HG03097 (cell line): ENCODE measurements at regions not wholly inside any gene's neighbourhood (a gene's known extent, or its start where the extent isn't known, plus 50 kb on each side); places are given as distances from the start of the nearest gene placed in this dataset.

Experiments
- ATAC-seq: cut with Tn5 transposase; IDR thresholded peaks from one replicate; pipeline ENCODE4 v1.9.1; 2021; ENCODE audit not compliant: unreplicated experiment, low FRiP score

DNA sequence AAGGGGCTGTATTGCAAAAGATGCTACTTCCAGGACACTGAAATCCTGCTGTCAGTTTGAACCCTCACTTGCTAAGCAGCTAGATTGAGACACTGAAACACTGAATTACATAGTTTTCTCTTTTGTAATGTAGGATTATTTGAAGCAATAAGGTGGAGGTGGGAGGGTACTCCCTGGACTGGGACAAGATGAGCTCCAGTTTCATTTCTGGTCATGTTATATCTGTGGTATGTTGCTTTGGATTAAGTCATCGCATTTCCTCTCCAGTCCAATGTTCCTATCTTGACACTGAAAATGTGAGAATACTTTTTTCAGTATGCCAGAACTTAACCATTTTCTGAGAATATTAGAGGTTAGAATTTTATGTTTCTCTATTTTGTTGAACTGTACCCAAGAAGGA, 426.2 kb upstream of the MEX3C start:
- no peak for ATAC-seq

DNA sequence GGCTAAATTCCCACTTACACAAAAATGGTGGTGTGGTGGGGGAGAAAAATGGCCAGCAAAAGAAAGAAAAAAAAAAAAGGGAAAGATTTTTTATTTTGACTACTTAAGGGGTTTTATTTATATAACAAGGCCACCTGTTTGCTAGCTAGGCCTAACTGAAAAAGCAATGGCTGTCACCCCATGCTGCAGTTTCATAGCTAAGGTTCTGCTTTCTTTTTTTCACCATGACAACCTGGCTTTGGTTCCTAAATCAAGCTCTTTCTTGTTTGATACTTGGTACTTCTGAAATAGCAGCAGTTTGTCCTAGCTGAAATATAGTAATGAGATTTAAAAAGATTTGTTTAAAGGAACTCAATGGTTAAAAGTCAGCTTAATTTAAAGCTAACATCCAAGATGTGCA, 433.2 kb upstream of the MEX3C start:
- ATAC-seq = no peak

DNA sequence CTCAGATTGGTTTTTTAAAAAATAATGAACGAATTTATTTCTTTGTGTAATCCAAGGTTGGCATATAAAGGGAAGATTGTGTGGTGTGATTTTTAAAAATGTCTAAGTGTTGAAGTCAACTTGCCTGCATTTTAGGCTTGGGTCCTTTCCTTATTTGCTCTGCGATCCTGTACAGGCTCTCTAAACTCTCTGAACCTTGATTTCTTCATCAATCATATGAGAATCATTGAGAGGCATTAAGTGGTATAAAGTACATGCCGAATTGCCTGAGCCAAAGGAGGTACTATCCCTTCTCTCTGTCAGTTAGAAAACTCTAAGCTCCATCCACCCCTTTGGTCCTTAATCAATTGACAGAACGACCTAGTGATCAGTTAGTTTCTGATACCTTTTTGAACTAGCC, 440.4 kb upstream of the MEX3C start:
- no peak for ATAC-seq

DNA sequence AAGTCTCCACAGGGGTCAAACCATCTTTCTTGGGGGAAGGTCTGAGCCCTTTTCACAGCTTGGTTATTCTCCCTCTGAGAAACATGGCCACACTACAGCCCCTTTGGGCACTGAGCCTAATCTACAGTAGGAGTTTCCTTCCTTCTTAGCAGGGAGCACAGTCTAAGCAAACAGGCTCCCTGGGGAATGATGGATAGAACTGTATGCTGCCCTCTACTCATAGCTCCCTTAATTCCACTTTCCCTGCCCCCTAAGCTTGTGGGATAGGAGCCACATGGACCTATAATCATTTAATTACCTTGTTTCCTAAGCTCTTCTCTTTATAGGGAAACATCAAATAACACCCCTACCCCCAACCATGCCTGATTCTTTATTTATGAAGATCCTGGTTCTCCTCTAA, 442.1 kb upstream of the MEX3C start:
- no peak for ATAC-seq

DNA sequence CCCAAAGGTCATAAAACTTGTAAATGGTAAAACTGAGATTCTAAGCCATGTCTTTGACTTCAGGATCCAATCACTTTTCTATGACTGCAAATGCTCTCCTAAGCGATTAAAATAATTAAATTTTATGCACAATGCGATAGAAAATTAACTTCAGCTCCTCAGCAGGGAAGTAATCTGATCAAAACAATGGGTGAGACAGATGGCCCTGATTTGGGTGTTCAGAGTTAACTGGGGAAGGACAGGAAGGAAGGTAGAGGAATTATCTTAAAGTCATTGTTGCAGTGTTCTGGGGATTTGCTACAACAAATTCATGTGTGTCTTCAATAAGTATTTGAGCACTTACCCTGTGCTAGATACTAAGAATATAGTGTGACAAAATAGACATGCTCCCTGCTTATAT, 446.0 kb upstream of the MEX3C start:
- ATAC-seq = no peak

DNA sequence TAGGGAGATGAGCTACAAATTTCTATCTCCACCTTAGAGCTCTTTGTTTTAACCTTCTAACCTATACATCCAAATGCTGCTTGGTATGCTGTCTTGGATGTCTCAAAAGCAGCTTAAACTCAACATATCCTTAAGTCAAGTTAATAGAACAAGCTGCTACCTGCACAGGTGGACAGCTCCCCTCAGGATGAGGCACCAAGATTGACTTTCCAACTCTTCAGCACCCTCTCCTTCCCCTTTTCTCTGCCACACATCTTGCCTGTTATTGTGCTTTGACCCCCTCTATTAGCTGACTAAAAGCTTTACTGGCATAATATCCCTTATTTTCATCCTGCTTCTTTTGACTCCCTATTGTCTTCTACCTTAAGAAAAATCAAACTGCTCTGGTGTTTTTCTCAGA, 448.1 kb upstream of the MEX3C start:
- no peak for ATAC-seq

DNA sequence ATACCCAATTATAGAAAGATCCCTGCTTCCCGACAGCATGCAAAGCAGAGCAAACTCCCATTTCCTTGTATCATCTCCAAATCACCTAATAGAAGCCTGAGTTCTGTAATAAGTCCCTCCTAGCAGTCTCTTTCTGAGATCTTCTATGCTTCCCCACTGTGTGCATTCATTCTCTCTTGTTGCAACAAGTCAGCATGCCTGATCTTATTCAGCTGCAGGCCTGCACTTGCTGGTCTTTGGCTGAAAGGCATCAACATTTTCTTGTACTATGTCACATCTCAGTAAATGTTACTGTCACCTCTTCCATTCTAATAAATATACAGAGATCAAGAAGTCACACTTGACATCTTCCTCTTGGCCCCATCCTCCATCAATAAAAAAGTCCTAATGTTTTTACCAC, 449.9 kb upstream of the MEX3C start:
- ATAC-seq = no peak

DNA sequence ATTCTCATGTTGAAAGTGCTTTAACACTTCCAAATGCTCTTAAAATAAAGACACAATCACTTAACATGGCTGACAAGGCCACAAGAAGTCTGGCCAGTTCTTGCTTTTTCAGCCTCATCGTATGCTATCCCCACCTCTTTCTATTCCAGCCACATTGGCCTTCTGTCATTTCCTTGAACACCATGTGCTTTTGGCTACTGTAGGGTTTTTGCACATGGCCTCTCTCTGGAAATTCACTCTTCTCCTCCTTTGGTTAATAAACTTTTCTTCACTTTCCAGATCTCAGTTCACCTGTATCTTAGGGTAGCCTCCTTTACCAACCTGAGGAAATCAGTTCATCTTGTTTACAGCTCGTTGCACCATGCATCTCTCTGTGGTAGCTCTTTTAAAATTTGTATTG, 450.5 kb upstream of the MEX3C start:
- ATAC-seq = no peak

DNA sequence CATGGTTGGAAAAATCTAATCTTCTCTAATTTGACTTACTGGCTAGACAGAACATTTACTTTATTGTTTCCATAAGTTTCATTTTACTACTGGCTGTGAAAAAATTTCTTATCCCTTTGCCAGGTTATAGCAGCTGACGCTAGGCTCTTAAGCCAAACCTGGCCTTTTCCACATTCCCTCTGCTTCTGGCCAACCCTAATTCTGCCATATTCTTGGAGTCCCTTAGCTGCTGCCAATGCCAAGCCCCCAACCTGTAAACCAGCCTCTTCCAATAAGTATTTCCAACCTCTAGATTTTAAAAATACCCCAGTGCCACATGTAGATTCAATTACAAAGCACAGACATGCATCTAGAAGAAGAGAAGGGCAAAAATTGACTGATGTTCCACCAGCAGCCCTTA, 452.3 kb upstream of the MEX3C start:
- ATAC-seq = no peak

DNA sequence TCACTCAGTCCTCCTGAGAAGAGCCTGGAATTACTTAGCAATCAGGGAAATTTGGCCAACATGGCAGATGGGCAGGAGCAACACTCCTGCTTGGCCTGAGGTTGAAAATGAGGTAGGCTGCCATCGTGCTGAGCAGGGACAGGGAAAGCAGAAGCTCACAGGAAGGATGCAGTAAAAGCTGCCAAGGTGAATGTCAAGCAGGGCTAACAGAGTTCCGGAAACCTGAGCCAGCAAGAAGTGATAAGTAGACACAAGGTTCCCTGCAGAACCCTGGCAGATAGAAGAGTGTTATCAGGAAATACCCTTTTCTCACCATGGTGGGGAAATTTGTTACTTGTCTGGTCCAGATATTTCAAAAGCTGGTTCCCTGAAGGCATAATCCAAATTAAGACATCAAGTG, 454.3 kb upstream of the MEX3C start:
- ATAC-seq = no peak

DNA sequence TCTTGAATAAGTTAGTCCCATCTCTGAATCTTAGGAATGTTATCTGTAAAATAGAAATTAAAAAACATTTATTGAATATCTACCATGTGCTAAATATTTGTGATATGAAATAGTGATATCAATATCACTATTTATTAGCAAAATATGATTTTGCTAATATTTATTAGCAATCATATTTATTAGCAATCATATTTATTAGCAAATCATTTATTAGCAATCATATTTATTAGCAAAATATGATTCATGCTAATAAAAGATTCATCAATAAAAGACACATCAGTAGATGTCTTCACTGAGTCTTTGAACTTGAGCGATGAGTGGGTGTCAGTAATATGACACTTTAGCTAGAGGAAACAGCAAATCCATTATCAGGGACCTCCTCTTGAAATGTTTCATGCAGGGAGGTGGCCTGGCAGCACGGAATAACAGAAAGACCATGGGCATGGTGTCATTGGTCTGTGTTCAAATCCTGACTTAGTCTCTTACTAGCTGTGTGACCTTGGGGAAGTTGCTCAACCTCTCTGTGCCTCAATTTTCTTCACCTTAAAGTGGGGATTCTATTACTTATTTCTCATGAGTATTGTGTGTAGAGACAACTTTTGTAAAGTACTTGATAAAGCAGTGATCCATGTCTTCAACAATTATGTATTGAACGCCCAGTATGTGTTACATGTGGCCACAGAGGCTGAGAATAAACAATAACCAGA, 456.2 kb upstream of the MEX3C start:
- ATAC-seq = no peak

DNA sequence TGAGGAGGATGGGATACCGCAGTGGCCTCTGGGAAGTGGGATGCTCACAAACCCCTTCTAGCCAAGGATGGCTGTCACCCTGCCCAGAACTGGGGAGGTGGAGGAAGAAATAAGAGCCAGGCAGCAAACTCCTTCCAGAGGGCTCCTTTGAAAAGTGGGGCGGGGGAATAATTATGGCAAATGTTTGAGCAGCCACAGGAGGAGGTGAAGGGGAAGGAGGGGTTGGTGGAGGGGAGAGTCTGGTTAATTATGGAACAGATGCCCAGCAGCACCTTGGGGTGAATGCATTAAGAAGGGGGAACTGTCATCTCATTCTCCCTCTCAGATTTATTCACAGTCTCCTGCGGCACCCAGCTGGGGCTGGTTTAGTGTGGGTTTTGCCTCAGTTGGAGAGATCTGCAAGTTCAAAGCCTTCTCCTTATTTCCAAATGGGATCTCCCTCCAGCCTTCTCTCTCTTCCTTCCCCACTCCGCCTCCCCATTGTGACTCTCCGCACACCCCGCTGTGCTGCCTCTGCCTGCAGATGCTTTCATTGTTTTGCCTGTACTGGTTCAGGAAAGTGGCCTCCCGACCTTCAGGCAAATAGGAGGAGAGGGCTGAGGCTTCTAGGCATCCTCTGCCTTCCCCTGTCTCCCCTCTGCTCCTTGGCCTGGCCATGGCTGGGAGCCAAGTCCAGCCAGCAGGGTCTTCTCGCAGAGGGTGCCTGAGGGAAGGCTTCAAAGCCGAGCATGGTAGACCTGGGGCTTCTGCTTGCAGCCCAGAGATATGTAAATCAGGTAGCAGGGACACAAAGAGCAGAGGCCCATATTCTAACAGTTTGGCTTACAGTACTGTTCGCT, 457.2 kb upstream of the MEX3C start:
- ATAC-seq = no peak

DNA sequence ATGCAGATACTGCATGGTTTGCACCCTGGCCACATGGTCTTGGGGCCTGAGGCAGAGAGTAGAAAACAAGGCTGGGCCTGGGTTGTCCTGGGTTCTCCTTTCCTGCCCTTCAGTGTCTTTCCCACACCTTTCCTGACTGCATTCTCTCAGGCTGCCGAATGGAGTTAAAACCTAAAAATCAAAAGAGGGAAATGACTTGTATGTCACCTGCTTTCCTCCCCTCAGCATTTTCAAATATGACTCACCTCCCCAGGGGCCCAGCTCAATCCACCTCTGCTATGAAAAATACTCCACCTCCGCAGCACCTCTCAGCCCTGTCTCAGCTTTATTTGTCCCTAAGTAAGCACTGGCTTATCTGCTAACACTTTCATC, 457.8 kb upstream of the MEX3C start:
- no peak for ATAC-seq

DNA sequence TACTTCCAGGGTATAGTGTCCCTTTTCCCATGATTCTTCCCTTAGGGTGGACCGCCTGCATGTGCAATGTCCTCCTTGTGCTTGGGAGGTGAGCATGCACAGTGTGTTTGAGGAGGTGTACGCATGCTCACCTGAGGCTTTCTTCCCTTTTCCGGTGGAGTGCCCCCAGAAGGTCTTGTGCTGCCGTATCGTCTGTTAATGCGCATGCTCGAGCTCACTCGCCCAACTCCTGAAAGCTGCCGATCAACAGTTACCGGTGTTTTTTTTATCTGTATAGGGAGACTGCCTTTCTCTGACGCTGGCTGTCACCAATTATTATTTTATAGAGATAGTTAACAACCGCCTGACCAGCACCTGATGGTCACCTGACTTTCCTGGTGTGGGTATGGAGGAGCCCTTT, 458.8 kb upstream of the MEX3C start:
- ATAC-seq = no peak

DNA sequence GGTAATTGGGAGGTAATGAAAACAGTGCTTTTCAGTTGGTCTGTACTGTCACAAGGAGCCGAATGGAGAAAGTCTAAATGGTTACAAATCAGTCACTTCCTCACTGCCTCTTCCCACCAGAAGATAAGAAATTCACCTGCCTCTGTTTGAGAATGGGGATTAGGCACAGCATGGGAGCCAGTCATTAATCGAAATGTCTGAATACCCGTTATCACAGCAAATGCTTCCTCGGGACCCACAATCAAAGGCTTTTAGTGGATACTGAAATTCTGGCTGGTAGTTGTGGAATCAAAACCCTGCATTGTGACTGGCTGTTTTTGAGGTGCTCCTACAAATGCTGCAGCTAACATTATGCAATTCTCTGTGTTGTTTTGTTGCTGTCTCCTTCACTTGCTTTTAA, 461.0 kb upstream of the MEX3C start:
- no peak for ATAC-seq

DNA sequence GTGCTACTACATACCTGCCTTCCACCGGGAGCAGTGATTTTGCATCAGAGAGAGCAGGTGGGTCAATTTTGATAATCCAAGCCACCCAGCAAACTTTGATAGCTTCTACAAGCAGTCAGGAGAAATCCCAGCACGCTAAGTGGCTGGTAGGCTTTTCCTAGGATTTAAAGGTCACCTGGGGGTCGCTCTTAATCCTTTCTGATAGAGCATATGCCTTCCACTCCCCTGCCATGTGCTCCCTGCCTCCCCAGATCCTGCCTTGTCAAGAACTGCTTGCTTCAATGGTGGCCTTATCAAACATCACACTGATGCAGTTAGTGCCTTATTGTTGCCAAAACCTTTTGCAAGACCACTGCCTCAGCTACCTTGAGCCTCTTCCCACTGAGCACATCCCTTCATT, 462.3 kb upstream of the MEX3C start:
- ATAC-seq = no peak

DNA sequence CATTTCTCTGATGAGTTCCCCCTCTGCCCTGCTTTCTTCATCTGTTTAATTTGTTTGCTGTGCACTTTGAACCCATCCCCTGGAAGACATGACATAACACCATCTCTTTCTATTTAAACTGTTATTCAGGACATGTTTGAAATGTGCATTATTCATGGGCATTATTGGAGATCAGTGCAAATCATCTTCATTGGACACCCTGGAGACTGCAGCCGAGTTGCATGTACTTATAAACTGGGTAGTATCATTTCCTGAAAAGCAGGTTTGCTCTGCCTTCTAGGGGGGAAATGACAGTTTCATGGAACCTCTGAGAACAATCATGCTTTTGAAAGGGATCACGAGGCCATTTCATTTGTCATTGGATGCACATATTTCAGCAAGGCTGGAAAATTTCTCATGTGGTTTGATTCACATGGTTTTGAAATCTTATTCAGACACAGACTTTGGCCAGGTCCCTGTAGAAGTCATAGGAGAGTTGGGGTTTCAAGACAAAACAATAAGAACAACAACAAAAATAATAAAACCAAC, 462.8 kb upstream of the MEX3C start:
- no peak for ATAC-seq

DNA sequence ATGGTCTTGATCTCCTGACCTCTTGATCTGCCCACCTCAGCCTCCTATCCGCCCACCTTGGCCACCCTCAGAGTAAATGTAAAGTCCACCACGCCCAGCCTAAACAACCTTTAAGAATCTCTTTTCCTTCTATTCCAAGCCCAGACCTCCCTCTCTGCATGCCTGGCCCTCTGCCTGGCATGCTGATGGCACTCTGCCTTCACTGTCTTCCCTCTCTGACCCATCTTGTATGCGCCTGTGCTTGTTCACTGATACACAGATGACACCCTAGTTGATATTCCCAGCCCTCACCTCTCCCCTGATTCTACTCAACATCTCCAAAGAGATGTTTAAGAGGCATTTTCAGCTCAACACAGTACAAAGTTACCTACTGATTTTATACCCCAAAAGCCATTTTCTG, 466.8 kb upstream of the MEX3C start:
- no peak for ATAC-seq

DNA sequence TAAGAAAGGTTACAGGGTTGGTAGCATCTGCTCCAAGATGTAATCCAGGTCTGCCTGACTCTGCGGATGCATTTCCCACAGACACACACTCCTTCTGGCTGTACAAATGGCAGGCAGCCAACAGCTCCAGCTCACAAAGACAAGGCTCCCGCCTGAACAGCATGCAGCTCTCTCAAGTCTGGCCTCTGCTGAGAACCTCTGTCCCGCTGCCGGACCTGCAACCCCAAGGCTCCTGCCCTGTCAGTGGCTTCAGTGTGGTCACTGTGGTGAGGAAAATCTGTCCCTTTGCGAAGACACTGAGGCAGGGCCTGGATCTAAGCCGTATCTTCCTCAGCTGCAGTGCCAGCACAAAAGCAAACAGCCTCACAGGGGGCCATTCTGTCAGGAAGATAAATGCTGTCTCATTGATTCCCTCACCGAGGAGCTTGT, 469.3 kb upstream of the MEX3C start:
- no peak for ATAC-seq

DNA sequence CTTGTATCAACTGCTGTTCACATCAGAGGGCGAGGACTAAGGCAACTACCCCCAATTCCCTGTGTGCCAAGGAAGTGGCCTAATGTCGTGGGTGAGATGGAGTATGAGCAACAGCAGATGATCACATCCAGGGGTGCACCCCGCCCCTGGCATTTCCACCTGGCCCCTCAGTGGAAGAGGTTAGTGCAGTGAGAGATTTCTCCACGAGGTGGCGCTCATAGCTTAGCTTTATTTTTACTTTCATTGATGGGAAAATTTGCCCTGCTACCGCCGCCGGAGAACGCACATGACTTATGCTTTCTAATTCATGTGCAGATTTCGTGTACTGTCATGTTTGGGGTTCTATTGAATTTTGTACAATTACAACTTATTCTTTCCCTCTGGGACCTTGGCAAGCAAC, 470.6 kb upstream of the MEX3C start:
- no peak for ATAC-seq

DNA sequence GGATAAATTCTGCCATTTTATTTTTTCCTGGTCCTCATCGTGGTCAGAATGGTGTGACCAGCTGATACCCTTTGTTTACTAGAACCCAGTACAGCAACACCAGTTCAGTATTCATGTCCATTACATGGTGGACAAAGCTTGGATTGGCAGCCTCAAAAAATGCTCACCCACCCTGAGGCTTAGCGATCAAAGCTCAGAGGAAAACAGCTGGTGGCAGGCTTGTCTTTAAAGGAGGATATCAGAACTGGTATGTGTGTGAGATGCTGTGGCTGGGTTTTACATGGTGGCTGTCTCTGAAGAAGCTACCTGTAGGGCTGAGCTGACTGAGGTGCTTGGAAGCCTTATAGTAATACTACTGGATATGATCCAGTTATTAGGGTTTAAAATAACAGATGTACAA, 471.1 kb upstream of the MEX3C start:
- ATAC-seq = no peak

DNA sequence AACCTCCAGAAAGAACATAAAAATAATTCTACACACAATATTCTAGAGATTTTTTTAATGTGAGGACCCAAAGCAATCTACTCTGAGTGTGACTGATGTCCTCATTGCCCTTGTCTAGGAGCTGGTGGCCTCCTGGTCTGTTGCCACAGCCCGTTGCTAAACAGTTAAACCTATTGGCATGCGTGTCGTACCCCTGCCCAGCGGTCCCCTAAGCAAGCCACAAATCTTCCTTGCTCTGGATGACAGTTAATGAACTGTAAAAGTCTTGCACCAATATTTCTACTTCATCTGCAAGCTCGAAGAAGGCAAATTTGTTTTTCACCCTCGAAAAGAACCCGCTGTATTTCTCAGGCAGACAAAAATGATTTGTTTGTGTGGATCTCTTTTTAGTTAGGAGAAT, 489.1 kb upstream of the MEX3C start:
- no peak for ATAC-seq
